Activated T-helper 1 cell treated with anti-CD3 and anti-CD28 coated beads, Interleukin-2, amount 50 U/mL, for 16 hours (primary cell): ENCODE measurements at regions not wholly inside any gene's neighbourhood (a gene's known extent, or its start where the extent isn't known, plus 50 kb on each side); places are given as distances from the start of the nearest gene placed in this dataset.
"Not testable (repeated sequence)": the region's sequence is repeated elsewhere in the genome, so short reads cannot be mapped to it uniquely, and the experiment has no call there.

Experiments used
- DNase-seq, 2 donors: peaks; one replicate each; pipeline ENCODE4 v3.0.0-alpha.2; 2020; ENCODE audit warnings: low read depth in 1 of 2, low spot score in 1 of 2

DNA sequence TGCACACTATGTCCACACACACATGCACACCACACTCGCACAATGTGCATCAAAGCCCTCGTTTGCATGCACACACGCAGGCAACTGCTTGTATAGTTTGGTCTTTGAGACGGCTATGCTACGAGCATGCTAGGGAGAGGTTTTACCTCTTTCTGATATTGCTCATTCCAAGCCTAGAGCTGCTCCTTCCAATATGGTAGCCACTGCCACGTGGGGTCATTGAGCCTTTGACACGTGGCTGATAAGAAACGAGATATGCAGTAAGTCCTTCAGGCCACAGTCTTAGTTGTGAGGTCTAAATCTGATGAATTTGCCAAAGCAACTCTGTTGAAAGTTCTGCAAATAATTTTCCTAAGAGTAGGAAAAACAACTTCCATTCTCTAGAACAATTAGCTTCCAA is 204.4 kb downstream of the KLF6 start:
- DNase-seq, result no peak

DNA sequence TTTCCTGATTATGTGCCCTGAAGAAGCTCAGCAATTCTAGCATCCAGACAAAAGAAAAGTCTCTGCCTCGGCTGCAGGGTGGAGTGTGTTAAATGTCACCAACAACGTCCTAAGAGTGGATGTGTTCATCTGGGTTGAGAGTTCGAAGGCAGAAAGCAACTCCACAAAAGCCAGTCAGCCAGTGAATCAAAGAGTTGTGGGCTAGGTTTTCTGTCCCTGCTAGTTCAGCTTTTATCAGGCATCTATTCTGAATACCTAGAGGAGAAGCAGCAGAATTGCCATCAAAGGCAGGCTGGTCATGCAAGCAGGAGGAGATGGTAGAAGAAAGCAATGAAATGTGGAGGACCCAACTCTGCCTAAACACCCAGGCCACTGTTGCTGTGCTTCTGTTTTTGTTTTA is 205.2 kb downstream of the KLF6 start:
- DNase-seq, result no peak

- no peak for DNase-seq
Measured at GRCh38 chr10:3578682-3579081, 206.3 kb downstream of the KLF6 start.

DNA sequence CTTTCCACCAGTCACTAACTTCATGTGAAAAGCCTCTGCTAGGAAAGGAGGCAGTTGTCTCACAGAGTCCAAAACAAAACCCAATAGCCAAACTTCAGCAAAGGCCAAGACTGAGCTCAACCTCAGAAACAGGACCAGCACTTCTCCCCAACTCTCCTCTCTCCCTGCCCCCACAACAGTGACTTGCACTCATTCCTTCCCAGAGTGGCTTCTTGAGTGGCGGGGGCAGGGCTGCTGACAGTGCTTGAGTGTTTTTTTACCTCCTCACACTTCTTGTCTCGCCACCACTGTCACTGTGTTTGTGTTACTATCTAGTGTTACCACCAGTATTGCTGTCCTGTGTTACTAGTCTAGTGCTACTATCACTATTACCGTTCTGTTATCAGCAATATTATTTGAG is 206.8 kb downstream of the KLF6 start:
- DNase-seq, result no peak

DNA sequence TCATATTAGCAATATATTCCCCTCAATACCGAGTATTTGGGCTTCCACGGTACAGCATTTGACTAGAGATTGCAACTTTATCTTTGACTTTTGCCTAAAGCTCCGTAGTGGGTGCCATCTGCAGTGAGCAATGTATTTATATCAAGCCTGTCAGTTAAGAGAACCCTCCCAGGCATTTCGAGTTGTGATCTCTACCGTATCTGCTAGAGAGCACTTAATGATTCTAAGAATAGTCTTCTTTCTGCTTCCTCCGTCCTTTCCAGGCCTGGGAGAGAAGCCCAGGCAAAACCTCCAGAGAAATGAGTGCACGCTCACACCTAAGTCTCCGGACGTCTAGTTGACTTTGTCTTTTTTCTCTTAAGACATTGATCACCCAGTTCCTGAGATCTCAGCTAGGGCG is 210.6 kb downstream of the KLF6 start:
- no peak for DNase-seq

- DNase-seq, result no peak
Measured at GRCh38 chr10:3573498-3573897, 211.5 kb downstream of the KLF6 start.

DNA sequence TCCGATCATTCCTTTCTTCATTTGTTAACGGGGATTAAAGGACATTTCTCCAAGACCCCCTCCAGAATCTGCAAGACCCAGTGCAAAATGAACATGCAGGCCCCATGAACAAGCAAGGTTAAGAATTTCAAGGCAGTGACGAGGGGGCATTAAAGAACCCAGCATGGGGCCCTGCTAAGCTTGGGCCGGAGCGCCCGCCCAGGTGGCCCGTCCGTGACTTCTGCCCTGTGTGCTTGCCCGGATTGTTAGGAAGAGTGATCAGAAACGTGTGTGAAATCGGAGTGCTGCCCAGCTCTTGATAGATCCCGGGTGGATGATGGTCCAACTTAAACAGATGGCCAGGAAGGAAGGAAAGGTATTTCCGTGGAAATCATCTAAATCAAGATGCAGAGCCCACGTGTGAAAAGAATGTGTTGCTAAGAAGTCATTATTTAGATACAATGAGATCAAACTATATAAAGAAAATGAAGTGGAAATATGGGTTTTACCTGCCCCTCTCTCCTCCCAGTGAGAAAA is 213.6 kb downstream of the KLF6 start:
- no peak for DNase-seq

- no peak for DNase-seq
Measured at GRCh38 chr10:3570855-3571266, 214.1 kb downstream of the KLF6 start.

GRCh38 chr10:3570131-3570729 is 214.8 kb downstream of the KLF6 start:
- no peak for DNase-seq

- no peak for DNase-seq
Measured at GRCh38 chr10:3568983-3569382, 216.0 kb downstream of the KLF6 start.

- DNase-seq, result no peak
Measured at GRCh38 chr10:3568392-3568791, 216.6 kb downstream of the KLF6 start.

GRCh38 chr10:3567291-3567963 is 217.6 kb downstream of the KLF6 start:
- no peak for DNase-seq

- DNase-seq, result no peak
Measured at GRCh38 chr10:3566627-3567026, 218.4 kb downstream of the KLF6 start.

GRCh38 chr10:3564346-3565002 is 220.5 kb downstream of the KLF6 start:
- no peak for DNase-seq

DNA sequence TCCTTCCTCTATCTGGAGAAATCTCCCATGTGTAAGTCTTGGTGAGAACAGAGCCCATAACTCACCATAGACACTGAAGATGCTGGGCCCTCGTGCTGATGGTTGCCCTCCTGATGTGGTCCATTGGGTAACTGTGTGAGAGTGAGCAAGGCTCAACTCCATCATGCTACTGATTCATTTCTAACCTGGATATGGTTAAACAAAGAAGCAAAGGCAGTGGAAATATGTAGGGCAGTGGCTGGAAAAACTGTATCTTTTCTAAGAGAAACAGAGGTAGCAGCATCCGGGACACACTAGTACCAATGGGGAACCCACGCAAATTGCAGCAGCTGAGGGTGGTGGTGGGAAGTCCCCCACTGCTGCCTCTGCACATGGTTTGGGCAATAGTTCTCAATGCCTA is 221.7 kb downstream of the KLF6 start:
- no peak for DNase-seq

GRCh38 chr10:3560628-3561027 is 224.4 kb downstream of the KLF6 start:
- not testable (repeated sequence) for DNase-seq

GRCh38 chr10:3559527-3559926 is 225.5 kb downstream of the KLF6 start:
- no peak for DNase-seq

GRCh38 chr10:3559011-3559410 is 226.0 kb downstream of the KLF6 start:
- no peak for DNase-seq

GRCh38 chr10:3556191-3557017 is 228.6 kb downstream of the KLF6 start:
- DNase-seq, result not testable (repeated sequence)

- DNase-seq, result no peak
Measured at GRCh38 chr10:3554121-3554522, 230.9 kb downstream of the KLF6 start.

DNA sequence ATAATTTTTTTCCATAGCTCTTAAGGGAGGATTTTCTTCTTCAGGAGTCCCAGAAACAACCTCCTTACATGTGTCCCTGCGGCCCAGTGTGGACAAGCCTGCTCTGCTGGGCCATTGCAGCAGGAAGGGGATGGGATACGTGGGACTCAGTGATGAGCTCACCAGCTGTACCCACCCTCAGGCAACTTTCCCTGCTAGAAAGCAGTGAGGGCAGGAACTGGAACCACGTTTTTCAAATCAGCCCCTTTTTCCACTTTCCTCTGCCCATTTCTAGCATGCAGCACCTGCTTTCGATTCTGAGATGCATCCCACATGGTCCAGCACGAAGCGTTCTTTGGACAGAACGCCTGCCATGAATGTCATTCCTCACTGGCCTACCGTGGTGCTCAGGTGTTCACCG is 232.7 kb downstream of the KLF6 start:
- DNase-seq, result no peak

DNA sequence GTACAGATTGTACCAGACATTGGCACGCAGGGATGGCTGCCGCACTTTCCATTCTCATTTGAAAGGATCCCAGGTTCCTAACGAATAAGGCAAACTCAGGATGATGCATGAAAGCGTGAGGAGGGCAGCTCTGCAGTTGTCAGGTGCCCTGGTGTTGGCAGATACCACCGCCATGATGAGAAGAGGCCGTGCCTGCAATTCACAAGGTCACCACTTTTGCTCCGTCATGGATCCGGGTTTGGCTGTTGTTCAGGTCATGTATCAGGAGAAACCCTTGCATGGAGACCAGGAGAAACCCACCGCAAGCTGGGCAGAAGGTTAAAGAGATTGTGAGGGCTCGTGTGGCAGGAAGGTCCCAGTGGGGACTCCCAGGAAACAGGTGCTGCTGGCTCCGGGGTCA is 233.2 kb downstream of the KLF6 start:
- no peak for DNase-seq
